ENCODE measurements at regions not wholly inside any gene's neighbourhood (a gene's known extent, or its start where the extent isn't known, plus 50 kb on each side); places are given as distances from the start of the nearest gene placed in this dataset.
A peak's percentile ranks its signal among the peaks of the same experiment; 100 is the strongest.

DNA sequence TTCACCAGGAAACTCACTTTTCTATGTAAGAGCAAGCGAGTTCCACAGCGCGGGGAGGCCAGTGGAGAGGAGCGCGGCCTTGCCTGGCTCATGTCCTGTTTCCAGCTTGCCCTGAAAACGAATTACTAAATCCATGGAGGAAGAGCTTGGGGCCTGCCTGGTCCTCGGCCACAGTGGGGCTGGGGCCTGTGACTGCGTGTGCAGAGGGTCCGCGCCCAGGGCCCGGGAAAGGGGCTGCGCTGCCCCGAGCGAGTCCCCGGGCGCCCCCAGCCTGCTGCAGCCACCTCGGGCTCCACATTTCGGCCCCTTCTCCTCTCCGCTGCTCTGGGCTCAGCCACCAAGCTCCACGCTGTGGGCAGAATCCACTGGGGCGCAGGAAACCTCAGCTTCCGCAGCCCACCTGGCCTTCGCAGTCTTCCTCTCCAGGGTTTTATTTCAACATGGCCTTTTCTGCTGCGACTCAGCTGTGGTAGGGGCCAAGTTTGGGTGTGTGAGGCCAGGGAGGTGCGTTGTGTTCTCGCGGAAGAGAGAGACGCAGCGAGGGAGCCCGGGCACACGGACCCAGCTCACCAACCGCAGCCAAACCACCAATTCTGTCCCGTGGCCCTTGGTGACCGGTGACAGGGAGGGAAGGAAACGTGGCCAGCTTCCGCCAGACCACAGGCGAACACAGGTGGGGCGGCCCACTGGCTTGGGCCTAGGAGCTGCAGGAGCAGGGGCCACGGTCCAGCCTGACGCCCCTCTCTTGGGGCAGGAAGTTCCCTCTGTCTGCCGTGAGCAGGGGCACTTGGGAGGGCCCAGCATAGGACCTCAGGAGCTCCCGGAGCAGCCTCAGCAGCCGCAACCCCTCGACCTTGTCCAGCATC is 211.4 kb downstream of the ERMARD start:
- POLR2A ChIA-PET = no interaction called here
- Mint-ChIP-seq H3K9me3 (peaks cover 4% of the 10 kb centered on the region), H3K4me3 (peak overlapping the region; percentile 51), H3K4me1 (peaks cover 6% of the 10 kb centered on the region; the same call in 1 of the 2 replicates), H3K27me3 (ENCODE audit: low read depth) (peaks cover 10% of the 10 kb centered on the region), H3K36me3 (peaks cover 4% of the 10 kb centered on the region; the same call in 1 of the 2 replicates), H3K27ac (no peak overlapping the region)
- ATAC-seq = no peak
- TF ChIP-seq ZNF138 (CRISPR knock-in tag; conservative IDR thresholded peaks at IDR 0.05) (no peak), IRF2 (CRISPR knock-in tag; IDR thresholded peaks at IDR 0.05; ENCODE audit: borderline replicate concordance, low read depth) (no peak), FOXK1 (CRISPR knock-in tag; IDR thresholded peaks at IDR 0.05) (no peak), FOXP1 (CRISPR knock-in tag; IDR thresholded peaks at IDR 0.05; ENCODE audit: borderline replicate concordance) (no peak), ZNF232 (CRISPR knock-in tag; IDR thresholded peaks at IDR 0.05) (no peak), HMGA2 (CRISPR knock-in tag; IDR thresholded peaks at IDR 0.05) (no peak), ATF2 (CRISPR knock-in tag; IDR thresholded peaks at IDR 0.05; ENCODE audit: borderline replicate concordance, low read depth) (no peak), USF1 (CRISPR knock-in tag; IDR thresholded peaks at IDR 0.05) (no peak), ZNF416 (CRISPR knock-in tag; IDR thresholded peaks at IDR 0.05) (no peak), ZNF396 (CRISPR knock-in tag; IDR thresholded peaks at IDR 0.05; ENCODE audit: borderline replicate concordance) (no peak), GABPB1 (CRISPR knock-in tag; IDR thresholded peaks at IDR 0.05) (no peak), ZNF423 (CRISPR knock-in tag; IDR thresholded peaks at IDR 0.05) (no peak)
- TF ChIP-seq, protein P1, sequence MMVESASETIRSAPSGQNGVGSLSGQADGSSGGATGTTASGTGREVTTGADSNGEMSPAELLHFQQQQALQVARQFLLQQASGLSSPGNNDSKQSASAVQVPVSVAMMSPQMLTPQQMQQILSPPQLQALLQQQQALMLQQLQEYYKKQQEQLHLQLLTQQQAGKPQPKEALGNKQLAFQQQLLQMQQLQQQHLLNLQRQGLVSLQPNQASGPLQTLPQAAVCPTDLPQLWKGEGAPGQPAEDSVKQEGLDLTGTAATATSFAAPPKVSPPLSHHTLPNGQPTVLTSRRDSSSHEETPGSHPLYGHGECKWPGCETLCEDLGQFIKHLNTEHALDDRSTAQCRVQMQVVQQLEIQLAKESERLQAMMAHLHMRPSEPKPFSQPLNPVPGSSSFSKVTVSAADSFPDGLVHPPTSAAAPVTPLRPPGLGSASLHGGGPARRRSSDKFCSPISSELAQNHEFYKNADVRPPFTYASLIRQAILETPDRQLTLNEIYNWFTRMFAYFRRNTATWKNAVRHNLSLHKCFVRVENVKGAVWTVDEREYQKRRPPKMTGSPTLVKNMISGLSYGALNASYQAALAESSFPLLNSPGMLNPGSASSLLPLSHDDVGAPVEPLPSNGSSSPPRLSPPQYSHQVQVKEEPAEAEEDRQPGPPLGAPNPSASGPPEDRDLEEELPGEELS (CRISPR knock-in tag; IDR thresholded peaks at IDR 0.05) = no peak
- TF ChIP-seq, protein P2, sequence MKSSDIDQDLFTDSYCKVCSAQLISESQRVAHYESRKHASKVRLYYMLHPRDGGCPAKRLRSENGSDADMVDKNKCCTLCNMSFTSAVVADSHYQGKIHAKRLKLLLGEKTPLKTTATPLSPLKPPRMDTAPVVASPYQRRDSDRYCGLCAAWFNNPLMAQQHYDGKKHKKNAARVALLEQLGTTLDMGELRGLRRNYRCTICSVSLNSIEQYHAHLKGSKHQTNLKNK (CRISPR knock-in tag; IDR thresholded peaks at IDR 0.05) = no peak
- TF ChIP-seq, protein P3, sequence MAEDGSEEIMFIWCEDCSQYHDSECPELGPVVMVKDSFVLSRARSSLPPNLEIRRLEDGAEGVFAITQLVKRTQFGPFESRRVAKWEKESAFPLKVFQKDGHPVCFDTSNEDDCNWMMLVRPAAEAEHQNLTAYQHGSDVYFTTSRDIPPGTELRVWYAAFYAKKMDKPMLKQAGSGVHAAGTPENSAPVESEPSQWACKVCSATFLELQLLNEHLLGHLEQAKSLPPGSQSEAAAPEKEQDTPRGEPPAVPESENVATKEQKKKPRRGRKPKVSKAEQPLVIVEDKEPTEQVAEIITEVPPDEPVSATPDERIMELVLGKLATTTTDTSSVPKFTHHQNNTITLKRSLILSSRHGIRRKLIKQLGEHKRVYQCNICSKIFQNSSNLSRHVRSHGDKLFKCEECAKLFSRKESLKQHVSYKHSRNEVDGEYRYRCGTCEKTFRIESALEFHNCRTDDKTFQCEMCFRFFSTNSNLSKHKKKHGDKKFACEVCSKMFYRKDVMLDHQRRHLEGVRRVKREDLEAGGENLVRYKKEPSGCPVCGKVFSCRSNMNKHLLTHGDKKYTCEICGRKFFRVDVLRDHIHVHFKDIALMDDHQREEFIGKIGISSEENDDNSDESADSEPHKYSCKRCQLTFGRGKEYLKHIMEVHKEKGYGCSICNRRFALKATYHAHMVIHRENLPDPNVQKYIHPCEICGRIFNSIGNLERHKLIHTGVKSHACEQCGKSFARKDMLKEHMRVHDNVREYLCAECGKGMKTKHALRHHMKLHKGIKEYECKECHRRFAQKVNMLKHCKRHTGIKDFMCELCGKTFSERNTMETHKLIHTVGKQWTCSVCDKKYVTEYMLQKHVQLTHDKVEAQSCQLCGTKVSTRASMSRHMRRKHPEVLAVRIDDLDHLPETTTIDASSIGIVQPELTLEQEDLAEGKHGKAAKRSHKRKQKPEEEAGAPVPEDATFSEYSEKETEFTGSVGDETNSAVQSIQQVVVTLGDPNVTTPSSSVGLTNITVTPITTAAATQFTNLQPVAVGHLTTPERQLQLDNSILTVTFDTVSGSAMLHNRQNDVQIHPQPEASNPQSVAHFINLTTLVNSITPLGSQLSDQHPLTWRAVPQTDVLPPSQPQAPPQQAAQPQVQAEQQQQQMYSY (CRISPR knock-in tag; IDR thresholded peaks at IDR 0.05) = no peak
- TF ChIP-seq, protein P4, sequence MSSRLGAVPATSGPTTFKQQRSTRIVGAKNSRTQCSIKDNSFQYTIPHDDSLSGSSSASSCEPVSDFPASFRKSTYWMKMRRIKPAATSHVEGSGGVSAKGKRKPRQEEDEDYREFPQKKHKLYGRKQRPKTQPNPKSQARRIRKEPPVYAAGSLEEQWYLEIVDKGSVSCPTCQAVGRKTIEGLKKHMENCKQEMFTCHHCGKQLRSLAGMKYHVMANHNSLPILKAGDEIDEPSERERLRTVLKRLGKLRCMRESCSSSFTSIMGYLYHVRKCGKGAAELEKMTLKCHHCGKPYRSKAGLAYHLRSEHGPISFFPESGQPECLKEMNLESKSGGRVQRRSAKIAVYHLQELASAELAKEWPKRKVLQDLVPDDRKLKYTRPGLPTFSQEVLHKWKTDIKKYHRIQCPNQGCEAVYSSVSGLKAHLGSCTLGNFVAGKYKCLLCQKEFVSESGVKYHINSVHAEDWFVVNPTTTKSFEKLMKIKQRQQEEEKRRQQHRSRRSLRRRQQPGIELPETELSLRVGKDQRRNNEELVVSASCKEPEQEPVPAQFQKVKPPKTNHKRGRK (CRISPR knock-in tag; IDR thresholded peaks at IDR 0.05; ENCODE audit: borderline replicate concordance) = no peak
- TF ChIP-seq, protein P5, sequence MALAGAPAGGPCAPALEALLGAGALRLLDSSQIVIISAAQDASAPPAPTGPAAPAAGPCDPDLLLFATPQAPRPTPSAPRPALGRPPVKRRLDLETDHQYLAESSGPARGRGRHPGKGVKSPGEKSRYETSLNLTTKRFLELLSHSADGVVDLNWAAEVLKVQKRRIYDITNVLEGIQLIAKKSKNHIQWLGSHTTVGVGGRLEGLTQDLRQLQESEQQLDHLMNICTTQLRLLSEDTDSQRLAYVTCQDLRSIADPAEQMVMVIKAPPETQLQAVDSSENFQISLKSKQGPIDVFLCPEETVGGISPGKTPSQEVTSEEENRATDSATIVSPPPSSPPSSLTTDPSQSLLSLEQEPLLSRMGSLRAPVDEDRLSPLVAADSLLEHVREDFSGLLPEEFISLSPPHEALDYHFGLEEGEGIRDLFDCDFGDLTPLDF (CRISPR knock-in tag; IDR thresholded peaks at IDR 0.05) = no peak
- TF ChIP-seq, protein P6, sequence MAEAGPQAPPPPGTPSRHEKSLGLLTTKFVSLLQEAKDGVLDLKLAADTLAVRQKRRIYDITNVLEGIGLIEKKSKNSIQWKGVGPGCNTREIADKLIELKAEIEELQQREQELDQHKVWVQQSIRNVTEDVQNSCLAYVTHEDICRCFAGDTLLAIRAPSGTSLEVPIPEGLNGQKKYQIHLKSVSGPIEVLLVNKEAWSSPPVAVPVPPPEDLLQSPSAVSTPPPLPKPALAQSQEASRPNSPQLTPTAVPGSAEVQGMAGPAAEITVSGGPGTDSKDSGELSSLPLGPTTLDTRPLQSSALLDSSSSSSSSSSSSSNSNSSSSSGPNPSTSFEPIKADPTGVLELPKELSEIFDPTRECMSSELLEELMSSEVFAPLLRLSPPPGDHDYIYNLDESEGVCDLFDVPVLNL (CRISPR knock-in tag; IDR thresholded peaks at IDR 0.05; ENCODE audit: borderline replicate concordance, low read depth) = no peak
- CTCF ChIA-PET = interaction anchor here (0.7 to 1.4 kb wide), 4 partner anchors 15 to 561 kb away, joined by 3 to 6 read pairs (median 3); no protein-coding TSS in a partner anchor
- no peak for DNase-seq (ENCODE audit: low spot score)

All from WTC11 (cell line).